ENCODE measurements at regions not wholly inside any gene's neighbourhood (a gene's known extent, or its start where the extent isn't known, plus 50 kb on each side); places are given as distances from the start of the nearest gene placed in this dataset.
"Not testable (repeated sequence)": the region's sequence is repeated elsewhere in the genome, so short reads cannot be mapped to it uniquely, and the experiment has no call there.

GRCh38 chr2:13532781-13533523 lies 816.2 kb downstream of the TRIB2 start:
- H3K4me2 ChIP-seq (ENCODE audit: low read length); H3K4me1 ChIP-seq; H3K27ac ChIP-seq; H3K79me2 ChIP-seq; H3K9me3 ChIP-seq (ENCODE audit: control insufficient read depth, low read length); H3K36me3 ChIP-seq (ENCODE audit: control insufficient read depth, insufficient read depth, low read length); H2AFZ ChIP-seq; H3K4me3 ChIP-seq (ENCODE audit: low read depth, low read length); H3K9ac ChIP-seq; H3K27me3 ChIP-seq (ENCODE audit: control insufficient read depth, insufficient read depth, low read length): not testable (repeated sequence)

GRCh38 chr2:13533524-13533922 lies 816.8 kb downstream of the TRIB2 start:
- Histone ChIP-seq H3K36me3 (ENCODE audit: control insufficient read depth, insufficient read depth, low read length) (no peaks in the 10 kb centered on the region), H3K4me3 (ENCODE audit: low read depth, low read length) (no peak overlapping the region), H3K9me3 (ENCODE audit: control insufficient read depth, low read length) (no peaks in the 10 kb centered on the region), H3K9ac (no peak overlapping the region), H3K79me2 (no peaks in the 10 kb centered on the region), H3K4me1 (no peaks in the 10 kb centered on the region), H3K27ac (no peak overlapping the region), H3K4me2 (ENCODE audit: low read length) (no peak overlapping the region), H3K27me3 (ENCODE audit: control insufficient read depth, insufficient read depth, low read length) (no peaks in the 10 kb centered on the region), H2AFZ (no peak overlapping the region)
- no peak for TF ChIP-seq CTCF (IDR thresholded peaks at IDR 0.05)

- Histone ChIP-seq H3K9me3 (ENCODE audit: control insufficient read depth, low read length) (no peaks in the 10 kb centered on the region), H3K79me2 (no peaks in the 10 kb centered on the region), H3K36me3 (ENCODE audit: control insufficient read depth, insufficient read depth, low read length) (no peaks in the 10 kb centered on the region), H3K4me2 (ENCODE audit: low read length) (no peak overlapping the region), H3K4me3 (ENCODE audit: low read depth, low read length) (no peak overlapping the region), H3K9ac (no peak overlapping the region), H3K4me1 (no peaks in the 10 kb centered on the region), H2AFZ (no peak overlapping the region), H3K27me3 (ENCODE audit: control insufficient read depth, insufficient read depth, low read length) (no peaks in the 10 kb centered on the region), H3K27ac (no peak overlapping the region)
- no peak for TF ChIP-seq CTCF (IDR thresholded peaks at IDR 0.05)
Observed at GRCh38 chr2:13536941-13537340, 820.2 kb downstream of the TRIB2 start.

GRCh38 chr2:13537771-13538349 lies 821.1 kb downstream of the TRIB2 start:
- H2AFZ ChIP-seq: no peak overlapping the region
- no peaks in the 10 kb centered on the region for H3K27me3 ChIP-seq (ENCODE audit: control insufficient read depth, insufficient read depth, low read length)
- H3K9ac ChIP-seq: no peak overlapping the region
- H3K4me3 ChIP-seq (ENCODE audit: low read depth, low read length): no peak overlapping the region
- no peaks in the 10 kb centered on the region for H3K9me3 ChIP-seq (ENCODE audit: control insufficient read depth, low read length)
- H3K36me3 ChIP-seq (ENCODE audit: control insufficient read depth, insufficient read depth, low read length): no peaks in the 10 kb centered on the region
- H3K4me2 ChIP-seq (ENCODE audit: low read length): no peak overlapping the region
- H3K79me2 ChIP-seq: no peaks in the 10 kb centered on the region
- TF ChIP-seq CTCF (IDR thresholded peaks at IDR 0.05): no peak
- H3K27ac ChIP-seq: no peak overlapping the region
- no peaks in the 10 kb centered on the region for H3K4me1 ChIP-seq

GRCh38 chr2:13539296-13539695 lies 822.6 kb downstream of the TRIB2 start:
- Histone ChIP-seq H3K9me3 (ENCODE audit: control insufficient read depth, low read length) (no peaks in the 10 kb centered on the region), H3K27me3 (ENCODE audit: control insufficient read depth, insufficient read depth, low read length) (no peaks in the 10 kb centered on the region), H3K36me3 (ENCODE audit: control insufficient read depth, insufficient read depth, low read length) (no peaks in the 10 kb centered on the region), H3K4me2 (ENCODE audit: low read length) (no peak overlapping the region), H3K27ac (no peak overlapping the region), H3K9ac (no peak overlapping the region), H2AFZ (no peak overlapping the region), H3K4me3 (ENCODE audit: low read depth, low read length) (no peak overlapping the region), H3K79me2 (no peaks in the 10 kb centered on the region), H3K4me1 (no peaks in the 10 kb centered on the region)
- no peak for TF ChIP-seq CTCF (IDR thresholded peaks at IDR 0.05)

Data from parathyroid adenoma (tissue), 2 donors.